ENCODE measurements at regions not wholly inside any gene's neighbourhood (a gene's known extent, or its start where the extent isn't known, plus 50 kb on each side); places are given as distances from the start of the nearest gene placed in this dataset.

DNA sequence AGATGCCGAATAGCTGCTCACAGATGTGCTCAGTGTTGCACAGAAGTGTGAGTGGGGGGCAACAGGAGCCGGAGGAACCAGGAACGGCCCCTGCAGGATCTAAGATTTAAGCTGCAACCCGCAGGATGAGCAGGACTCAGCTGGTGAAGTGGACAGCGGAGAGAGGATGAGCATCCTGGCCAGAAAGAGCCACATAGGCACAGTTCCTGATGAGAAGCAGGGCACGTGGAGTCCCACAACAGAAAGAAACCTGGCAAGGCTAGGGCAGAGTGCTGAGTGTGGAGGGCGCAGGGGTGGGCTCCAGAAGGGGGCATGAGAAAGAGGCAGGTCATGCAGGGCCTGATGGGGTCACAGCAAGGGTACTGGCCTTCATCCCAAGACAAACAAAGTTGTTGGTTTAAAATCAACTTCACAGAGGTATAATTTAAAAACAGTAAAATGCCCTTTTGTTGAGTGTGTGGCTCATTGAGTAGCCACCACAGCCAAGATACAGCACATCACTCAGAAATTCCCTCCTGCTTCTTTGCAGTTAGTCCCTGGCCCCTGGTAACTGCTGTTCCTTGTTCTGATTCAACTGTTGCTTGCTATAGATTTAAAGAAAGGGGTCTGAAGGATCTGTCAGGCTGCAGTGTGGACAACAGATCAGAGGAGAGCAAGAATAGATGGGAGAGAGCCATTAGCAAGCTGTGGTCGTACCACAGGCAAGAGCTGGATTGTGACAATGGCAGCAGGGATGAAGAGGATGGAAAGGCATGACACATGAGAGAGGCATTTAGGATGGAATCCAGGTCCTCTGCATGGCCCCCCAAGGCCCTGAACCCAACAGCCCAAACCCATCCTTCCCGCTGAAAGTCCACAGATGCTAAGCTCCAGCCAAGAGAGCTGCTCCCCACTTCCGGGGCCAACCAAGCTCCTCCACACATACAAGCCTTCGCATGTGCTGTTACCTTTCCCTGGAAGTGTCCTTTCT, 53.1 kb upstream of the OSBPL3 start:
- Histone ChIP-seq H3K4me1 (peaks cover 10% of the 10 kb centered on the region), H3K27ac (no peak overlapping the region), H3K9me3 (ENCODE audit: low read depth) (no peaks in the 10 kb centered on the region), H2AFZ (replicated peaks) (peak overlapping the region; percentile 12), H4K20me1 (ENCODE audit: low read depth) (no peaks in the 10 kb centered on the region), H3K4me2 (no peak overlapping the region), H3K27me3 (no peaks in the 10 kb centered on the region), H3K79me2 (ENCODE audit: low read depth) (no peaks in the 10 kb centered on the region), H3K9ac (no peak overlapping the region), H3F3A (ENCODE audit: low read depth) (no peaks in the 10 kb centered on the region), H3K4me3 (no peak overlapping the region), H3K36me3 (no peaks in the 10 kb centered on the region)
- Mint-ChIP-seq H3K9me3 (peaks cover 5% of the 10 kb centered on the region), H3K27me3 (ENCODE audit: insufficient read depth, low read depth) (peaks cover 3% of the 10 kb centered on the region), H3K36me3 (no peaks in the 10 kb centered on the region), H3K4me3 (no peak overlapping the region), H3K27ac (no peak overlapping the region), H3K4me1 (peaks cover 11% of the 10 kb centered on the region)
- no peak for TF ChIP-seq EZH2 (IDR thresholded peaks at IDR 0.05)
- no peak for TF ChIP-seq EZH2phosphoT487 (IDR thresholded peaks at IDR 0.05)
- no peak for TF ChIP-seq CTCF (IDR thresholded peaks at IDR 0.05)
- no peak for DNase-seq (ENCODE audit: low spot score)

DNA sequence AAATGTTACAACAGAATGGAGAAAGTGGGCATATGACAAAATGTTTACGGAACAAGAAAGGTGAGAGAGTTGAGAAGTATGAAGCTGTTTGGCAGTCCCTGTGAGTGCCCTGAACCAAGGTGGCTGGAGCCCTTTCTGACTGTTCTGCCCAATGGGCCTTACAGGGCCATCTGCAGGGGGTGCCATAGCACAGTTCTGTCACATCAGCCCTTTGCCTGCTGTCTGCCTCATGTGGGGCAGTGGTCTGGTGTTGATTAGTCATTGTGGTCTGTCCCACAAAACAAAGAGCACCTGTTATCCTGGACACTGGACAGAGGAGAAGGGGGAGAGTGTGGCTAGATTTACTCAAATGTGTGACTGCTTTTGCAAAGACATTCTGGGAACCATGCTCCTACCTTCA, 51.5 kb upstream of the OSBPL3 start:
- H3K79me2 ChIP-seq (ENCODE audit: low read depth), result no peaks in the 10 kb centered on the region
- no peak overlapping the region for H3K27ac Mint-ChIP-seq
- no peaks in the 10 kb centered on the region for H3F3A ChIP-seq (ENCODE audit: low read depth)
- peaks cover 5% of the 10 kb centered on the region for H3K9me3 Mint-ChIP-seq
- no peak for DNase-seq (ENCODE audit: low spot score)
- no peaks in the 10 kb centered on the region for H3K9me3 ChIP-seq (ENCODE audit: low read depth)
- H2AFZ ChIP-seq (replicated peaks), result no peak overlapping the region
- no peaks in the 10 kb centered on the region for H3K27me3 ChIP-seq
- peaks cover 10% of the 10 kb centered on the region for H3K4me1 ChIP-seq
- no peak for TF ChIP-seq EZH2 (IDR thresholded peaks at IDR 0.05)
- H3K4me3 ChIP-seq, result no peak overlapping the region
- H3K4me3 Mint-ChIP-seq, result no peak overlapping the region
- peaks cover 11% of the 10 kb centered on the region for H3K4me1 Mint-ChIP-seq
- no peaks in the 10 kb centered on the region for H3K36me3 Mint-ChIP-seq
- no peak overlapping the region for H3K27ac ChIP-seq
- H3K36me3 ChIP-seq, result no peaks in the 10 kb centered on the region
- no peaks in the 10 kb centered on the region for H3K27me3 Mint-ChIP-seq (ENCODE audit: insufficient read depth, low read depth)
- no peak overlapping the region for H3K9ac ChIP-seq
- H4K20me1 ChIP-seq (ENCODE audit: low read depth), result no peaks in the 10 kb centered on the region
- H3K4me2 ChIP-seq, result no peak overlapping the region

- H3K27me3 Mint-ChIP-seq (ENCODE audit: insufficient read depth, low read depth), result no peaks in the 10 kb centered on the region
- peaks cover 10% of the 10 kb centered on the region for H3K4me1 ChIP-seq
- DNase-seq (ENCODE audit: low spot score), result no peak
- H3F3A ChIP-seq (ENCODE audit: low read depth), result no peaks in the 10 kb centered on the region
- no peaks in the 10 kb centered on the region for H4K20me1 ChIP-seq (ENCODE audit: low read depth)
- H3K27ac ChIP-seq, result no peak overlapping the region
- TF ChIP-seq EZH2 (IDR thresholded peaks at IDR 0.05) (no peak), CTCF (IDR thresholded peaks at IDR 0.05) (no peak), EZH2phosphoT487 (IDR thresholded peaks at IDR 0.05) (no peak)
- no peak overlapping the region for H3K9ac ChIP-seq
- no peaks in the 10 kb centered on the region for H3K27me3 ChIP-seq
- peaks cover 11% of the 10 kb centered on the region for H3K4me1 Mint-ChIP-seq
- H3K4me3 ChIP-seq, result no peak overlapping the region
- no peak overlapping the region for H2AFZ ChIP-seq (replicated peaks)
- H3K9me3 ChIP-seq (ENCODE audit: low read depth), result no peaks in the 10 kb centered on the region
- H3K4me3 Mint-ChIP-seq, result no peak overlapping the region
- no peak overlapping the region for H3K27ac Mint-ChIP-seq
- no peaks in the 10 kb centered on the region for H3K79me2 ChIP-seq (ENCODE audit: low read depth)
- H3K4me2 ChIP-seq, result no peak overlapping the region
- peaks cover 4% of the 10 kb centered on the region for H3K9me3 Mint-ChIP-seq
- H3K36me3 ChIP-seq, result no peaks in the 10 kb centered on the region
- no peaks in the 10 kb centered on the region for H3K36me3 Mint-ChIP-seq
Observed at GRCh38 chr7:25031007-25031406, 51.0 kb upstream of the OSBPL3 start.

Data from neural progenitor cell (in vitro differentiated cells).